NCI-H69 (cell line): ENCODE measurements at regions not wholly inside any gene's neighbourhood (a gene's known extent, or its start where the extent isn't known, plus 50 kb on each side); places are given as distances from the start of the nearest gene placed in this dataset.
"Not testable (repeated sequence)": the region's sequence is repeated elsewhere in the genome, so short reads cannot be mapped to it uniquely, and the experiment has no call there.

Source experiments
- DNase-seq: peaks from one replicate; lab custom pipeline; 2025; lab: John Stamatoyannopoulos, UW

GRCh38 chr16:80121522-80121909 is 419.3 kb upstream of the DYNLRB2 start:
- no peak for DNase-seq

DNA sequence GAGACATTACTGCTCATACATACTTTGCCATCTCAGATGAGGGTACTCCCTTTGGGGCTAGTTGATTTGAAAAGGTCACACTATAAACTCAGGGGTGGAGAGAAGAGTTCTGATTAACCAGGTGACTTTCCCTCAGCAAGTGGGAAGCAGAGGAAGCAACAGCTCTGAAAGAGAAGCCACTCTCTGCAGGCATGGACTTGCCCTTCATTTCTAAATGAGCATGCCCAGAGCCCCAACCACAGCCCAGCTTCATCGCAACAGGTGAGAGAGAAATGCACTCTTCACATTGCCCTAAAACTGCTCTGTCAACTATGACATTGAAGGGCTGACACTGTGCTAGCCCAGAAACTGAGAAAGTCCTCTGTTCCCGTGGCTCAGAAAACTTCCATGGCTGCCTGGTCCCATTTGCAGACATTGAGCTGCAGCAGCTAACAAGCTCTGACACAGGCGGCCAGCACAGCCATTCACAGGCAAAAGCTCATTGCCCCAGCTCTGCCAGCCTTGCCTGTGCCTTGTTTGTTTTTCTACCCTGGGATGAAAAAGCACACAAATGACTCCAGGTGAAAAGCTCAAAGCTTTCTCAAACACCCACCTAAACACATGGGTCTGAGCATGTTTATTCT is 419.8 kb upstream of the DYNLRB2 start:
- no peak for DNase-seq

- DNase-seq = no peak
Observed at GRCh38 chr16:80117556-80118130, 423.1 kb upstream of the DYNLRB2 start.

GRCh38 chr16:80116711-80117110 is 424.1 kb upstream of the DYNLRB2 start:
- no peak for DNase-seq

DNA sequence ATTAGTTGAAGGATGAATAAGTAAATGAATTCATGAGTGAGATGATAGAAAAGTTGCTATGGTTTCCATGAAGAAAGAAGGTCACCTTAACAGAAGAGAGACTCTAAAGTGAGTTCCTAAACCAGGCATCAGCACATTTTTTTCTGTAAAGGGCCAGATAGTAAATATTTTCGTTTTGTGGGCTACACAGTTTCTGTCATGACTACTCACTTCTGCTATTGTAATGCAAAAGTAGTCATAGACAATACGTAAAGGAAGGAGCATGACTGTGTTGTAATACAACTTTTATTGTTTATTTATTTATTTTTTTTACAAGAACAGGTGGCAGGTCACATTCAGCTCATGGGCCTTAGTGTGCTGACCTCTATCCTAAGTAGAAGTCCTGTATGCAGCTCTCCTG is 426.1 kb upstream of the DYNLRB2 start:
- DNase-seq = no peak

DNA sequence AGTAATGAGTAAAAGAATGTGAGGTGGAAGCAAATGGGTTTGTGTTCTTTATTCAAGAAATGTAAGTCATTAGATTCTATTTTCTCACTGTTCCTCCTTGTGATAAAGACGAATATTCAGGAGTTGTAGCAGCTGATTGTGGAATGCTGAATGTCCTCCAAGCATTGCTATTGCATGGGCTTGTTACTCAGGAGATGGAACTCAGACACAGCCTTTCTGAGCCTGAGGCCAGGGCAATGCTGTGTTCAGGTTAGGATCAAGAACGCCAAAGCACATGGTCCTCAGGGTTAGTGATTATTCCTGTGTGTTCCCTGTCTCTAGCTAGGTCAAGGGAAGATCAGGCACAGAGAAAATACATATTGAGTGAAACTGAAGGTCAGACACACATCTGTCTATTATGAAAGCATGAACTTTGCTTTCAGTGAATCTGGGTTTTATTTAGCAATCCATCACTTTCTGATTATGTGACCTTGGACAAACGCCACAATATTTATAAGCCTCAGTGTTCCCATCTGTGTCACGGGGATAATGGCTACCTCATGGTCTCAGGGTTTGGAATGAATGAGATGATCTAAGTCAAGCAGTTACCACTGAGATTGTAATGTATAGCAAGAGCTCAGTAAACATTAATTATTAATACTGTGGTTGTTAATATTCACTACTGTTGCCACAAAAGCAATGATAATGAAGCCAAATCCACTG is 426.8 kb upstream of the DYNLRB2 start:
- no peak for DNase-seq

DNA sequence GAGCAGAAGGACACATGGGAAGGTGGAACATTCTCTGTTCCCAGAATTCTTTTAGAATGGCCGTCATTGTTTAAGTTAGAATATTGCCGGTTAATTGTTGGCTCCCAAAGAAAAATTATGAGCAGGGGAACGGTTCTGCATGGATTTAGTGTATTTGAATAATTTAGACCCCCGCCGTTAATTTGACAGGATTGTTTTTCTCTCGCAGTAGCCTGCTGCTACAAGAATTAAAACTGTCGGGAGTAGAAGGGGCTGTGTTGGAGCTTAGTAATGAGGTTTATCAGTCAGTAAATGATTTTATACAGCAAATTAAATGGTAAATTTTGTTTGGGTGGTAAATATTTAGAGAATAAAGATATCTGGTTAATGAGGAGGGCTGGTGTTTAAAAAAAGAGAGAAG is 431.2 kb upstream of the DYNLRB2 start:
- no peak for DNase-seq

DNA sequence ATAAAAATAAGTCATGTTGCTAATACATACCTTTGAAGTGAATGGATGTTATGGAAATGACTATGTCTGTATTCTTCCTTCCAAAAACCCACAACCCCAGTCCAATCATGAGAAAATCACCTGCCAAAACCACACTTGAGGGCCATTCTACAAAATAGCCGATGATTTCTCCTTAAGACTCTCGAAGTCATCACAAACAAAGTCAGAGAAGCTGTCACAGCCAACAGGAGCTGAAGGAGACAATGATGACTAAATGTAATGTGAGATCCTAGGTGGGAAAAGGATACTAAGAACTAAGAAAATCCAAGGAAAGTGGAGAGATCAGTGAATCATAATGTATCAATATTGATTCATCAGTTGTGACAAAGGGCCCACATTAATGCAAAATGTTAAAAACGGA is 432.9 kb upstream of the DYNLRB2 start:
- no peak for DNase-seq

DNA sequence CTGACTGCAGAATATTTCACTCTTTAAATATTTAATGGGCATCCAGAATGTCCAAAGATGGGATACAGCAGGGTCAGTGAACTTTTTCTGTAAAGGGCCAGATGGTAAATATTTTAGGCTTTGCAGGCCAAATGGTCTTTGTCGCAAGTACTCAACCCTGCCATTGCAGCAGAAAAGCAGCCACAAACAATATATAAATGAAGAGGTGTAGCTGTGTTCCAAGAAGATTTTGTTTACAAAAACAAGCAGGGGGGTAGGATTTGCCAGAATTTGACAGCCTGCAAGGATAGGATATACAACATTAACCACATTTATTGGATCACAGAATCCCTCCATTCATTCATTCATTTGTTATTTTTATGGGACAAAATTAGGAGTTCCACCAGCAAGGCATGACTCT is 435.0 kb upstream of the DYNLRB2 start:
- no peak for DNase-seq

GRCh38 chr16:80105160-80105559 is 435.6 kb upstream of the DYNLRB2 start:
- DNase-seq = no peak

- DNase-seq = no peak
Observed at GRCh38 chr16:80104401-80104800, 436.4 kb upstream of the DYNLRB2 start.

DNA sequence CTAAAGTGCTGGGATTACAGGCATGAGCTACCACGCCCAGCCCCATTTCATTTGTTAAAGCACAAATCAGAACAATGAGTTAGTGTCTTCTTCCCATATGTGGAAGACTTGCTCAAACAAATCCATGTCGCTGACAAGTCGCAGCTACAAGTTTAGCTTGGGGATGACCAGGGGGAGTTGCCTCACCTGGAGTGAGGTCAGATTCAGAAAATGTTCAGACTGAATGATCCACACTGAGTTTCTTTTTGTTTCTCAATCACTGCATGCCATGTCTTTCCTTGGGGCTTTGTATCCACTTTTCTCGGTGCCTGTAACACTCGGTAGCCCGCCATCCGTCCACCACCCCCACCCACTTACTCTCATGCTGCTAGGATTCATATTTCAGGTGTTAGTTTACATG is 437.3 kb upstream of the DYNLRB2 start:
- DNase-seq = no peak

DNA sequence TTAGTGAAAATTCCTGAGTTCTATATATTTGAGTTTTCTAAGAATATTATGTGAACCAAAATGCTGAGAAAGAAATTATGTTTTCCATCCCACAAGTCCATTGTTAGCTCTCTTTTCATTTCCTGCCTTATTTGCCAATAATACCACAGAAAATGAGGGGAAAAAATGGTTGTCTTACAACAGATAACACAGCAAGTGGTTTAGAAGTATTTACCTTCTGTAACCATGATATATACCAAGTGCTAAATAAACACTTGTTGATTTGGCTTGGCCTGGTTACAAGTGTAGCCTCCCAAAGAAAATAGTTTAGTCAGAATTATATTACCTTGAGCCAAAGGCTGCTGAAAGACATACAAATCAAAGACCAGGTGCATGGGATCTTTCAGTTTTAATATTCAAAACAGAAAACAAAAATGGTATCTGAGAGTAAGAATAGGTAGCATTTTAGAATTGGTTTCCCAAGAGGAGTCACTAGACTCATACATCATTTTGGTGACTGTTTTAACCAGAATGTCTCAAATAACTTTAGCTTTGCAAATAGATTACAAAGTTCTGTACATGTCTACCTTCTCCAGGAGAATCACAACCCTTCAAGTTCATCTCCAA is 439.8 kb upstream of the DYNLRB2 start:
- no peak for DNase-seq

GRCh38 chr16:80100186-80100585 is 440.6 kb upstream of the DYNLRB2 start:
- no peak for DNase-seq

GRCh38 chr16:80097098-80097497 is 443.7 kb upstream of the DYNLRB2 start:
- DNase-seq = no peak

DNA sequence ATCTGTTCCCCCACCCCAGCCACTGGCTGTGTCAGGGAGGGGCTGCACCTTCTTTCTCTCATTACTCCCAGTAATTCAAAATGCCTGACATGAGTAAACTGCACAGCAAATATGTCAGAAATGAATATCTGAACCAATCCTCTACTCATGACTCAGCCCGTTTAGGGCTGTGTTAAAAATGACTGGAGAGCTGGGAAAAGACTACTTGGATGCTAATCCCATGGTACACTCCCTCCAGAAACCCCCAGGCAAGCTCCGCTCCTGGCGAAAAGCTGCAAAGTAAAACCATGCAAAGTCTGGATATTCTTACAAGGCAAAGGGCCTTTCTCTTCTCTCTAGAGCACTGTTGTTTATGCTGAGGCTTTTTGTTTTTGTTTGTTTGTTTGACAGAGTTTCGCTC is 448.1 kb upstream of the DYNLRB2 start:
- no peak for DNase-seq

DNA sequence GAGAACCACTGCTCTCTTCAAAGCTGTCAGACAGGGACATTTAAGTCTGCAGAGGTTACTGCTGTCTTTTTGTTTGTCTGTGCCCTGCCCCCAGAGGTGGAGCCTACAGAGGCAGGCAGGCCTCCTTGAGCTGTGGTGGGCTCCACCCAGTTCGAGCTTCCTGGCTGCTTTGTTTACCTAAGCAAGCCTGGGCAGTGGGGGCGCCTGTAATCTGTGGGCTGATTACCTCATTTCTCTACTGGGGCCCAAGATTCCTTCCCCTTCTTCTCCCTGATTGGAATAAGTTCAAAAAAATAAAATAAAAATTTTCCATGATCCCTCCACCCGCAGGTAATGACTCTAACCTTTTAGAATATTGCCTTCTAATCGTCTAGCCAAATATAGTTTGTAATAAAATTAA is 449.3 kb upstream of the DYNLRB2 start:
- not testable (repeated sequence) for DNase-seq

DNA sequence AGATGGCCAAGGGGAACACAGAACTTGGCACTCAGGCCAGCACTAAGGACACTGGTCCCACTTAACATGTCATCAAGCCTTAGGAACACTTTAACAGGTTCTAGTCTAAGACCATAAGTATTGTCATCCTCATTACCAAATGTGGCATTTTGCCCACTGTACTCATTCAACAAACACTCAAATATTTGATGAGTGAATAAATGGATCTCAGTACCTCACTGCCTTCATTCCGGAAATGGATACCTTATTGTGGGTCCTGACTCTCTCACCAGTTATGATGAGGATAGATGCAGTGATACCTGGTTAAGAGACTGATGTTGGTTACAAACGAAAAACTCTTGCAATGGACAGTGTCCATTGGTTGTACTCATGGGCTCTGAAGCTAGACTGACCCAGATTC is 455.2 kb upstream of the DYNLRB2 start:
- DNase-seq = no peak

- no peak for DNase-seq
Observed at GRCh38 chr16:80084614-80085013, 456.2 kb upstream of the DYNLRB2 start.

- no peak for DNase-seq
Observed at GRCh38 chr16:80084163-80084562, 456.6 kb upstream of the DYNLRB2 start.

- DNase-seq = no peak
Observed at GRCh38 chr16:80082906-80083305, 457.9 kb upstream of the DYNLRB2 start.

DNA sequence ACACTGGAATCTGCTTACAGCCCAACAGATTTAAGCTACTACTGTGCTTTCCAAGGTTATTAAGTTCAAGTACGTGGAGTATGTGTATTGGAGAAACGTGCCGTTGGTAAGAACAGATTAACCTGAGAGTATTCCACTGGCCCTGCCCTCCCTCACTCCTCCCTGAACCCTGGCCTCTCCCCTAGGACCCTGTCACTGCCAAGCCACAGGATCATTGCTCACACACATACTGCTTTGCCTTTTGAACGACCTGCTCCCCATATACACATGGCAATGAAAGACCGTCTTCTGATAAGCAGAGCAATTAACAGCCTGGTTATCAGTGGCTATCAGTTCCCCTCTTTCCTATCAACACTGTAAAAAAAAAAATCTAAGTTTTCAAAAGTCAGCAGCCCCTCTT is 458.9 kb upstream of the DYNLRB2 start:
- DNase-seq = no peak

GRCh38 chr16:80080287-80080851 is 460.4 kb upstream of the DYNLRB2 start:
- DNase-seq = no peak
